ENCODE measurements at regions not wholly inside any gene's neighbourhood (a gene's known extent, or its start where the extent isn't known, plus 50 kb on each side); places are given as distances from the start of the nearest gene placed in this dataset.
A peak's percentile ranks its signal among the peaks of the same experiment; 100 is the strongest.

DNA sequence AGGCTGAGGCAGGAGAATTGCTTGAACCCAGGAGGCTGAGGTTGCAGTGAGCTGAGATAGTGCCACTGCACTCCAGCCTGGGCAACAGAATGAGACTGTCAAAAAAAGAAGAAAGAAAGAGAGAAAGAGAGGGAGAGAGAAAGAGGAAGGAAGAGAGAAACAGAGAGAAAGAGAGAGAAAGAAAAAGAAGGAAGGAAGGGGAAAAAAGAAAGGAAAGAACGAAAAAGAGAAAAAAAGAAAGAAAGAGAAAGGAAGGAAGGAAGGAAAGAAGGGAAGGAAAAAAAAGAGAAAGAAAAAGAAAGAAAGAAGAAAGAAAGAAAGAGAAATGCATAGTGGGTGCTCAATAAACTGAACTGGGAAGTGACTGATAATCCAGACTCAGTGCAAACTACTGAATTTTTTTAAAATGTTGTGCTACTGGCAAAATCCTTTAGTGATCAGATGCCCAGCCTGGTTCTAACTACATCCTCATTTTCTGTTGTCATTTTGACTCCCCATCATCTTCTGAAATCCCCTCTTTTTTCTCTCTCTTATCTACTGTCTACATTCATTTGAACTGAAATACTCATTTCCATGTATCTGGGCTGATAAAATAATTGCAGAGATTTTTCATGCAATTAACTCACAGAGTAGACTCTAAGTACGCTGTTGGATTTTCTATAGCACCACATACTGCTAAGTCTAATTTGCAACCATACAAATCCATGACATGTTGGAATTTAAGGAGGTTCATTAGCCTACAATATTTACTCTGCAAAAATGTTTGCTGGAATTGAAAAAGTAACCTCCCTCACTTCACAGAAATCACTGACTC lies 85.3 kb upstream of the HIVEP1 start:
- no peak overlapping the region for H2BK12ac ChIP-seq (ENCODE audit: low read length)
- no CpG with 5 or more reads among the region's 2 CpGs for WGBS, 2 donors (ENCODE audit: extremely low coverage in 2 of 2, insufficient read length in 2 of 2, insufficient replicate concordance in 1 of 2)

DNA sequence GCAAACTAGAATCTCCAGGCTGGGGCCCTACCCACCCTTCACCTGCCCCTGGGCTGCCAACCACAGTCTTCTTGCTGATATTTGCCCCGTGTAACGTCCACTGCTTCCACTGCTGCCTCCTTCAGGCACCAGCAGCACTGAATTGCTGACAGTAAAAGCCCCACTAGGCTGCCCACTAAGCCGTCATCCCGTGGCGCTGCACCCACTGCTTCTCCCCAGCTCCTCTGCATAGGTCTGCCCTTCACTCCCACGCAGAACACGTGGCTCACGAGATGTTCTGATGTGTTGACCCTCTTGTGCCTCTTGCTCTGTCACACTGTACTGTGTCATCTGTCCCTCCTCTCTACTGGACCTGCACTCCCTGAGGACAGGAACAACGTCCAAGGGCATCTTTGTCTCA lies 86.3 kb upstream of the HIVEP1 start:
- H3K4me3 ChIP-seq (ENCODE audit: low read length in 2 of 2), result no peak overlapping the region
- H3K27ac ChIP-seq (replicated peaks; ENCODE audit: low read length), result no peak overlapping the region
- peak overlapping the region; percentile 62 for H3K18ac ChIP-seq (ENCODE audit: low read length)
- peak overlapping the region; percentile 32 for H2BK15ac ChIP-seq (ENCODE audit: low read length)
- H4K8ac ChIP-seq (ENCODE audit: low read depth, low read length), result no peak overlapping the region
- peak overlapping the region; percentile 27 for H2BK12ac ChIP-seq (ENCODE audit: low read length)
- no peak for DNase-seq (ENCODE audit: low spot score)
- H3K36me3 ChIP-seq (replicated peaks in 1 of 2; ENCODE audit: control insufficient read depth in 2 of 2, insufficient read depth in 2 of 2, low read length in 2 of 2), result no peaks in the 10 kb centered on the region
- H3K9ac ChIP-seq (ENCODE audit: low read depth, low read length, poor library complexity), result peak overlapping the region; percentile 7
- H3K9me3 ChIP-seq (replicated peaks in 1 of 2; ENCODE audit: control insufficient read depth in 2 of 2, insufficient read depth in 1 of 2, low read depth in 1 of 2, low read length in 2 of 2), result peaks cover 0 to 1% of the 10 kb centered on the region in 2 donors
- peak overlapping the region; percentile 37 for H3K23ac ChIP-seq (ENCODE audit: low read depth, low read length, poor library complexity)
- no peak overlapping the region for H3K4me2 ChIP-seq (ENCODE audit: insufficient read depth, low read length, poor library complexity, severe bottlenecking)
- no peak overlapping the region for H2BK5ac ChIP-seq (ENCODE audit: low read length)
- H3K79me1 ChIP-seq (ENCODE audit: low read depth, low read length), result no peaks in the 10 kb centered on the region
- no peak overlapping the region for H2AK5ac ChIP-seq (ENCODE audit: low read depth, low read length)
- no peaks in the 10 kb centered on the region for H3K27me3 ChIP-seq (ENCODE audit: control insufficient read depth in 3 of 3, insufficient read depth in 3 of 3, low read depth in 1 of 3, low read length in 3 of 3)
- no peak overlapping the region for H4K91ac ChIP-seq (ENCODE audit: low read depth, low read length, poor library complexity)
- no CpG with 5 or more reads among the region's 9 CpGs for WGBS, 2 donors (ENCODE audit: extremely low coverage in 2 of 2, insufficient read length in 2 of 2, insufficient replicate concordance in 1 of 2)
- H2AFZ ChIP-seq (ENCODE audit: low read length), result no peak overlapping the region
- no peak overlapping the region for H3K4ac ChIP-seq (ENCODE audit: low read length)
- no peak overlapping the region for H3K14ac ChIP-seq (ENCODE audit: low read length)
- no peak overlapping the region for H2BK120ac ChIP-seq (ENCODE audit: low read depth, low read length)
- H3K4me1 ChIP-seq (ENCODE audit: control insufficient read depth in 2 of 2, insufficient read depth in 1 of 2, low read depth in 1 of 2, low read length in 2 of 2), result peaks cover 0 to 2% of the 10 kb centered on the region in 2 donors

More for the DNA sequence above, 85.3 kb upstream of the HIVEP1 start:
- no peak for DNase-seq (ENCODE audit: low spot score)
- no peak overlapping the region for H3K23ac ChIP-seq (ENCODE audit: low read depth, low read length, poor library complexity)
- H3K4ac ChIP-seq (ENCODE audit: low read length), result no peak overlapping the region
- H3K27me3 ChIP-seq (ENCODE audit: control insufficient read depth in 3 of 3, insufficient read depth in 3 of 3, low read depth in 1 of 3, low read length in 3 of 3), result no peaks in the 10 kb centered on the region
- H3K4me1 ChIP-seq (ENCODE audit: control insufficient read depth in 2 of 2, insufficient read depth in 1 of 2, low read depth in 1 of 2, low read length in 2 of 2), result peaks cover 0 to 2% of the 10 kb centered on the region in 2 donors
- no peak overlapping the region for H3K14ac ChIP-seq (ENCODE audit: low read length)
- no peak overlapping the region for H2AFZ ChIP-seq (ENCODE audit: low read length)
- H3K4me2 ChIP-seq (ENCODE audit: insufficient read depth, low read length, poor library complexity, severe bottlenecking), result no peak overlapping the region
- no peak overlapping the region for H4K91ac ChIP-seq (ENCODE audit: low read depth, low read length, poor library complexity)
- no peaks in the 10 kb centered on the region for H3K36me3 ChIP-seq (replicated peaks in 1 of 2; ENCODE audit: control insufficient read depth in 2 of 2, insufficient read depth in 2 of 2, low read length in 2 of 2)
- no peaks in the 10 kb centered on the region for H3K79me1 ChIP-seq (ENCODE audit: low read depth, low read length)
- no peak overlapping the region for H3K4me3 ChIP-seq (ENCODE audit: low read length in 2 of 2)
- H2AK5ac ChIP-seq (ENCODE audit: low read depth, low read length), result no peak overlapping the region
- no peak overlapping the region for H3K9ac ChIP-seq (ENCODE audit: low read depth, low read length, poor library complexity)
- no peak overlapping the region for H3K27ac ChIP-seq (replicated peaks; ENCODE audit: low read length)
- H3K18ac ChIP-seq (ENCODE audit: low read length), result no peak overlapping the region
- no peak overlapping the region for H2BK5ac ChIP-seq (ENCODE audit: low read length)
- no peak overlapping the region for H2BK120ac ChIP-seq (ENCODE audit: low read depth, low read length)
- no peak overlapping the region for H4K8ac ChIP-seq (ENCODE audit: low read depth, low read length)
- H3K9me3 ChIP-seq (replicated peaks in 1 of 2; ENCODE audit: control insufficient read depth in 2 of 2, insufficient read depth in 1 of 2, low read depth in 1 of 2, low read length in 2 of 2), result peaks cover 0 to 1% of the 10 kb centered on the region in 2 donors
- H2BK15ac ChIP-seq (ENCODE audit: low read length), result no peak overlapping the region

DNA sequence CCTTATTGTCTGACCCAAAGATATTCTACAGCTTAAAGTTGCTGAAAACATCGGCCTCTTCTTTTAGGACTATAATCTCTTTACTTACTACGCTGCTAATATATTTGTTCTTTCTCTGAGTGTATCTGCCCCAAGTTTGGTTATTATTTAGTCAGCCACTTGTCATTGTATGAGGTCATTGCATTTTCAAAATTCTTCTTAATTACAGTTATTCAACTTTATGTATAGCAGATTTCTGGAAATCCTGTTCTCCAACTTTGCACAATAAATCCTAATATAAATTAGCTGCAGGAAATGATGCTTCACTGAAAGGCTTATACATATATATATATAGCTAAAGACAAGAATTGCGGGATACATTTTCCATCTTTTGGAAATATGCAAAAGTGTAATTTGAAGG lies 88.5 kb upstream of the HIVEP1 start:
- peaks cover 4 to 7% of the 10 kb centered on the region in 2 donors for H3K4me1 ChIP-seq (ENCODE audit: control insufficient read depth in 2 of 2, insufficient read depth in 1 of 2, low read depth in 1 of 2, low read length in 2 of 2)
- H2BK15ac ChIP-seq (ENCODE audit: low read length), result no peak overlapping the region
- H3K4ac ChIP-seq (ENCODE audit: low read length), result no peak overlapping the region
- H2AK5ac ChIP-seq (ENCODE audit: low read depth, low read length), result no peak overlapping the region
- H3K14ac ChIP-seq (ENCODE audit: low read length), result no peak overlapping the region
- no peak overlapping the region for H2AFZ ChIP-seq (ENCODE audit: low read length)
- H3K36me3 ChIP-seq (replicated peaks in 1 of 2; ENCODE audit: control insufficient read depth in 2 of 2, insufficient read depth in 2 of 2, low read length in 2 of 2), result no peaks in the 10 kb centered on the region
- DNase-seq (ENCODE audit: low spot score), result no peak
- H3K18ac ChIP-seq (ENCODE audit: low read length), result no peak overlapping the region
- H3K27ac ChIP-seq (replicated peaks; ENCODE audit: low read length), result no peak overlapping the region
- no peak overlapping the region for H3K23ac ChIP-seq (ENCODE audit: low read depth, low read length, poor library complexity)
- no peak overlapping the region for H2BK5ac ChIP-seq (ENCODE audit: low read length)
- no peak overlapping the region for H4K8ac ChIP-seq (ENCODE audit: low read depth, low read length)
- H3K9me3 ChIP-seq (replicated peaks in 1 of 2; ENCODE audit: control insufficient read depth in 2 of 2, insufficient read depth in 1 of 2, low read depth in 1 of 2, low read length in 2 of 2), result peaks cover 0 to 1% of the 10 kb centered on the region in 2 donors
- no peak overlapping the region for H4K91ac ChIP-seq (ENCODE audit: low read depth, low read length, poor library complexity)
- no peak overlapping the region for H3K4me3 ChIP-seq (ENCODE audit: low read length in 2 of 2)
- H3K4me2 ChIP-seq (ENCODE audit: insufficient read depth, low read length, poor library complexity, severe bottlenecking), result no peak overlapping the region
- WGBS, 2 donors (ENCODE audit: extremely low coverage in 2 of 2, insufficient read length in 2 of 2, insufficient replicate concordance in 1 of 2), result no CpG with 5 or more reads among the region's 3 CpGs
- no peak overlapping the region for H2BK12ac ChIP-seq (ENCODE audit: low read length)
- H2BK120ac ChIP-seq (ENCODE audit: low read depth, low read length), result no peak overlapping the region
- no peaks in the 10 kb centered on the region for H3K79me1 ChIP-seq (ENCODE audit: low read depth, low read length)
- H3K27me3 ChIP-seq (ENCODE audit: control insufficient read depth in 3 of 3, insufficient read depth in 3 of 3, low read depth in 1 of 3, low read length in 3 of 3), result no peaks in the 10 kb centered on the region
- no peak overlapping the region for H3K9ac ChIP-seq (ENCODE audit: low read depth, low read length, poor library complexity)

DNA sequence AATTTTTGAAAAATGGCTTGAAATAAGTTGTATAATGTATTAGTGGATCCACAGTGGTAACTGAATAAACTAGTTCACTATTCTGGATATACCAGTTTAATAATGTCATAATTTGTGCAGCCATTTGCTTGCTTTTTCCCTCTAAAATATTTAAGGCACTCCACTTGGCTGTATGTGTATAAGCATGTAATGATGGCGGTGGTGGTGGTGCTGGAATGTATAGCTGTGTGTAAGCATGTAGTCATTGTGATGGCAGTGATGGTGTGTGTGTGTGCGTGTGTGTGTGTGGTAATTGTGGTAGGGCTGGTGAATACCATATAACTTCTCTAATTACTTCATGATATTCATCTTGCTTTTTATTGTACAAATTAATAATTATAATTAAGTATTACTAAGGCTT lies 89.2 kb upstream of the HIVEP1 start:
- H2AFZ ChIP-seq (ENCODE audit: low read length), result no peak overlapping the region
- no CpG with 5 or more reads among the region's 2 CpGs for WGBS, 2 donors (ENCODE audit: extremely low coverage in 2 of 2, insufficient read length in 2 of 2, insufficient replicate concordance in 1 of 2)
- H3K4me1 ChIP-seq (ENCODE audit: control insufficient read depth in 2 of 2, insufficient read depth in 1 of 2, low read depth in 1 of 2, low read length in 2 of 2), result peaks cover 11 to 12% of the 10 kb centered on the region in 2 donors
- H3K18ac ChIP-seq (ENCODE audit: low read length), result no peak overlapping the region
- no peak overlapping the region for H2BK12ac ChIP-seq (ENCODE audit: low read length)
- no peak overlapping the region for H3K9ac ChIP-seq (ENCODE audit: low read depth, low read length, poor library complexity)
- H3K9me3 ChIP-seq (replicated peaks in 1 of 2; ENCODE audit: control insufficient read depth in 2 of 2, insufficient read depth in 1 of 2, low read depth in 1 of 2, low read length in 2 of 2), result peaks cover 0 to 1% of the 10 kb centered on the region in 2 donors
- H3K27me3 ChIP-seq (ENCODE audit: control insufficient read depth in 3 of 3, insufficient read depth in 3 of 3, low read depth in 1 of 3, low read length in 3 of 3), result no peaks in the 10 kb centered on the region
- H3K23ac ChIP-seq (ENCODE audit: low read depth, low read length, poor library complexity), result no peak overlapping the region
- H3K14ac ChIP-seq (ENCODE audit: low read length), result no peak overlapping the region
- H3K4ac ChIP-seq (ENCODE audit: low read length), result no peak overlapping the region
- no peak overlapping the region for H4K91ac ChIP-seq (ENCODE audit: low read depth, low read length, poor library complexity)
- H2AK5ac ChIP-seq (ENCODE audit: low read depth, low read length), result no peak overlapping the region
- H3K4me2 ChIP-seq (ENCODE audit: insufficient read depth, low read length, poor library complexity, severe bottlenecking), result no peak overlapping the region
- no peak overlapping the region for H2BK120ac ChIP-seq (ENCODE audit: low read depth, low read length)
- no peak overlapping the region for H3K27ac ChIP-seq (replicated peaks; ENCODE audit: low read length)
- H3K79me1 ChIP-seq (ENCODE audit: low read depth, low read length), result no peaks in the 10 kb centered on the region
- DNase-seq (ENCODE audit: low spot score), result no peak
- H3K36me3 ChIP-seq (replicated peaks in 1 of 2; ENCODE audit: control insufficient read depth in 2 of 2, insufficient read depth in 2 of 2, low read length in 2 of 2), result no peaks in the 10 kb centered on the region
- no peak overlapping the region for H4K8ac ChIP-seq (ENCODE audit: low read depth, low read length)
- no peak overlapping the region for H2BK5ac ChIP-seq (ENCODE audit: low read length)
- no peak overlapping the region for H3K4me3 ChIP-seq (ENCODE audit: low read length in 2 of 2)
- H2BK15ac ChIP-seq (ENCODE audit: low read length), result no peak overlapping the region
